Dendritic cell treated with granulocyte-macrophage colony-stimulating factor and Interleukin-4, amounts not matched to agents 40 ng/mL and 50 ng/mL, for 4 days (primary cell): ENCODE measurements at regions not wholly inside any gene's neighbourhood (a gene's known extent, or its start where the extent isn't known, plus 50 kb on each side); places are given as distances from the start of the nearest gene placed in this dataset.

ENCODE experiments used
- H3K27ac Mint-ChIP-seq: one replicate; pipeline ENCODE4 v1.8.0; 2022; ENCODE audit warnings: mild to moderate bottlenecking, mixed read lengths
- H3K27me3 Mint-ChIP-seq: one replicate; pipeline ENCODE4 v1.8.0; 2022; ENCODE audit warnings: mild to moderate bottlenecking, mixed read lengths
- H3K36me3 Mint-ChIP-seq: one replicate; pipeline ENCODE4 v1.8.0; 2022; ENCODE audit warnings: low read depth, mixed read lengths
- H3K4me1 Mint-ChIP-seq: one replicate; pipeline ENCODE4 v1.8.0; 2022; ENCODE audit warnings: low read depth, mixed read lengths
- H3K4me3 Mint-ChIP-seq: one replicate; pipeline ENCODE4 v1.8.0; 2022; ENCODE audit warnings: mild to moderate bottlenecking, moderate library complexity, mixed read lengths
- H3K9me3 Mint-ChIP-seq: one replicate; pipeline ENCODE4 v1.8.0; 2022; ENCODE audit warnings: mixed read lengths
- intact Hi-C: fragments of 100-400 bp; cut with micrococcal nuclease; formaldehyde crosslinking; loops from one replicate; pipeline ENCODE4 v1.15.0; 2022

GRCh38 chr5:143456952-143457547 lies 53.6 kb upstream of the NR3C1 start:
- intact Hi-C loops, result no loop called here
- no peak overlapping the region for H3K4me3 Mint-ChIP-seq
- H3K9me3 Mint-ChIP-seq, result no peaks in the 10 kb centered on the region
- no peak overlapping the region for H3K27ac Mint-ChIP-seq
- no peaks in the 10 kb centered on the region for H3K36me3 Mint-ChIP-seq
- H3K27me3 Mint-ChIP-seq, result no peaks in the 10 kb centered on the region
- peaks cover 15% of the 10 kb centered on the region for H3K4me1 Mint-ChIP-seq

DNA sequence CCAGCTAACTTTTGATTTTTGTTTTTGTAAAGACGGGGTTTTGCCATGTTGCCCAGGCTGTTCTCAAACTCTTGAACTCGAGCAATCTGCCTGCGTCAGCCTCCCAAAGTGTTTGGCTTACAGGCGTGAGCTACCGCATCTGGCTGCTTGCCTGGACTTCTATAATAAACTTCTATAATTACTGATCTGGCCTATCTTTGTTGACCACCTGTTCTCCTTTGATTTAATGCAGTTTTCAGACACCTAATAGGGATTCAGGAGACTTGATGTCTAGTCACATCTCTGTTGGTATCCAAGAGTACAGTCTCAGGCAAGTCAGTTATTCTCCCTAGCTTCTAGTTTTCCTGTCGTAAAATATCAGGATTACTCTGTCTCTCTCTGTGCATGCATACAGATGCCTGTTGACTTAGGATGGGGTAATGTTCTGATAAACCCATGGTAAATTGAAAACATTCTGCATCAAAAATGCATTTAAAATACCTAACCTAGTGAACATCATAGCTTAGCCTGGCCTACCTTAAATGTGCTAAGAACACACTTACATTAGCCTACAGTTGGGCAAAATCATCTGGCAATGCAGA lies 51.5 kb upstream of the NR3C1 start:
- H3K9me3 Mint-ChIP-seq, result no peaks in the 10 kb centered on the region
- no peaks in the 10 kb centered on the region for H3K27me3 Mint-ChIP-seq
- intact Hi-C loops, result no loop called here
- no peaks in the 10 kb centered on the region for H3K36me3 Mint-ChIP-seq
- no peak overlapping the region for H3K27ac Mint-ChIP-seq
- no peak overlapping the region for H3K4me3 Mint-ChIP-seq
- peaks cover 15% of the 10 kb centered on the region for H3K4me1 Mint-ChIP-seq

- H3K4me3 Mint-ChIP-seq, result no peak overlapping the region
- no peaks in the 10 kb centered on the region for H3K36me3 Mint-ChIP-seq
- H3K4me1 Mint-ChIP-seq, result peaks cover 15% of the 10 kb centered on the region
- no peak overlapping the region for H3K27ac Mint-ChIP-seq
- no peaks in the 10 kb centered on the region for H3K9me3 Mint-ChIP-seq
- intact Hi-C loops, result no loop called here
- no peaks in the 10 kb centered on the region for H3K27me3 Mint-ChIP-seq
Measured at GRCh38 chr5:143453720-143454119, 50.2 kb upstream of the NR3C1 start.
